GM12878 (cell line): ENCODE measurements at regions not wholly inside any gene's neighbourhood (a gene's known extent, or its start where the extent isn't known, plus 50 kb on each side); places are given as distances from the start of the nearest gene placed in this dataset.

ENCODE experiments used
- CREB1 ChIP-seq: IDR thresholded peaks from 2 replicates; pipeline ENCODE4 v1.6.1; 2012; ENCODE audit warnings: low read depth, mild to moderate bottlenecking, inconsistent platforms
- EP300 ChIP-seq, 2 experiments: fragments of 150-350 bp in 1 of 2; IDR thresholded peaks; 2 replicates each; pipeline ENCODE4 v1.6.1; 2011 to 2012; ENCODE audit warnings: low read depth in 2 of 2, low read length in 2 of 2, borderline replicate concordance in 1 of 2, improper control_type of control experiment in 1 of 2, inconsistent platforms in 1 of 2; ENCODE audit not compliant: control insufficient read depth in 1 of 2
- EZH2 ChIP-seq: IDR thresholded peaks from 2 replicates; pipeline ENCODE4 v1.6.1; 2012; ENCODE audit warnings: low read depth, mild to moderate bottlenecking, control low read depth, inconsistent platforms, low read length, borderline replicate concordance; ENCODE audit not compliant: control insufficient read depth
- GABPA ChIP-seq: IDR thresholded peaks from 2 replicates; pipeline ENCODE4 v1.6.1; 2014; ENCODE audit warnings: antibody characterized with exemption, low read depth, mild to moderate bottlenecking, inconsistent platforms
- POLR2A ChIP-seq: IDR thresholded peaks from 2 replicates; pipeline ENCODE4 v1.6.1; 2011; ENCODE audit warnings: low read depth, mild to moderate bottlenecking, low read length
- POLR2AphosphoS2 ChIP-seq: IDR thresholded peaks from 2 replicates; pipeline ENCODE4 v1.6.1; 2011; ENCODE audit warnings: low read depth, mild to moderate bottlenecking, low read length, improper control_type of control experiment, moderate library complexity
- POLR2AphosphoS5 ChIP-seq: IDR thresholded peaks from 2 replicates; pipeline ENCODE4 v1.6.1; 2011; ENCODE audit warnings: mild to moderate bottlenecking, low read length, inconsistent platforms
- RCOR1 ChIP-seq: conservative IDR thresholded peaks from 2 replicates; pipeline ENCODE4 v1.6.1; 2012; ENCODE audit warnings: low read depth, low read length, improper control_type of control experiment
- SP1 ChIP-seq: IDR thresholded peaks from one replicate; pipeline ENCODE4 v1.6.1; 2011; ENCODE audit warnings: low read depth, low read length
- ZNF274 ChIP-seq: IDR thresholded peaks from one replicate; pipeline ENCODE4 v1.8.0; 2011; ENCODE audit not compliant: insufficient read length, insufficient read depth
- ZNF384 ChIP-seq: IDR thresholded peaks from 2 replicates; pipeline ENCODE4 v1.6.1; 2012; ENCODE audit warnings: low read depth, mild to moderate bottlenecking, low read length, improper control_type of control experiment, borderline replicate concordance
- TF ChIP-seq, protein P1 (sequence below), 3 experiments: IDR thresholded peaks in 2 of 3; conservative IDR thresholded peaks in 1 of 3; 2 replicates each; pipeline ENCODE4 v1.5.1; 2011; ENCODE audit warnings: low read depth in 3 of 3, low read length in 3 of 3, mild to moderate bottlenecking in 3 of 3, control low read depth in 2 of 3, moderate library complexity in 2 of 3, inconsistent platforms in 1 of 3, mixed read lengths in 1 of 3; ENCODE audit not compliant: control insufficient read depth in 2 of 3, insufficient read depth in 1 of 3; ENCODE audit errors: extremely low read depth in 1 of 3
- TF ChIP-seq, protein P2 (sequence below): fragments of 450-650 bp; IDR thresholded peaks from 2 replicates; pipeline ENCODE4 v1.6.1; 2017; ENCODE audit warnings: antibody characterized with exemption, mild to moderate bottlenecking, moderate library complexity

DNA sequence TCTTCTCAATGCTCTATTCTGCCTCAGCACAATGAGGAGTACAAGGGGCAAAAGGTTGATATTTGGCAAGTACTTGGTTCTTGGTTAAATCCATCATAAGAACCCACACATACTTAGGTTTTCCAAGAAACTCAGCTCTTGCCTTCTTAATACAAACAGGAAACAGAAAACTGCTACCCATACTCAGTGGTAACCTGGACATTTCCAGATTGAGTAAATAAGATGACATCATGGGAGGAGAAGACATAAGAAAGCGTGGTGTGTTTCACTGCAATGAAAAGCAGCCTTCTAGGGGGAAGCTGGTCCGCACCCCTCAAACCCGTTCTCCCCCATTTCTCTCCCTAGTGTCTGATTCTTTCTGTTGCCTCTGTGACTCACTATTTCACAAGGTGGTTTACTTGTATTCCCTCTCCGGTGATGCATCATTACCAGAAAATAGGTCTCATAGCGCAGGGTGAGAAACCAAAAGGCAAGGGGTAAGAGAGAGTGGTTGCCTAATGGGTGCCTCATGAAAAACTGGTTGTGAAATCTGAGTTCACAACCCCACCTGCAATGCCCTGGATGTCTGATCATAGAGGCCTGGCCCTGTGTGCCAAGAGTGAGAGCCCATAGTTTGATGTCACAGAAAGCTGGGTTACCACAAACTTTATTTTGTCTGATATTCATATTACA, 326.5 kb upstream of the TBX3 start:
- no peak for TF ChIP-seq RCOR1
- TF ChIP-seq POLR2A: no peak
- TF ChIP-seq EP300 (IDR thresholded peaks at IDR 0.05; ENCODE audit: borderline replicate concordance in 1 of 2, control insufficient read depth in 1 of 2, low read depth in 2 of 2, low read length in 2 of 2): no peak
- TF ChIP-seq, protein P1, sequence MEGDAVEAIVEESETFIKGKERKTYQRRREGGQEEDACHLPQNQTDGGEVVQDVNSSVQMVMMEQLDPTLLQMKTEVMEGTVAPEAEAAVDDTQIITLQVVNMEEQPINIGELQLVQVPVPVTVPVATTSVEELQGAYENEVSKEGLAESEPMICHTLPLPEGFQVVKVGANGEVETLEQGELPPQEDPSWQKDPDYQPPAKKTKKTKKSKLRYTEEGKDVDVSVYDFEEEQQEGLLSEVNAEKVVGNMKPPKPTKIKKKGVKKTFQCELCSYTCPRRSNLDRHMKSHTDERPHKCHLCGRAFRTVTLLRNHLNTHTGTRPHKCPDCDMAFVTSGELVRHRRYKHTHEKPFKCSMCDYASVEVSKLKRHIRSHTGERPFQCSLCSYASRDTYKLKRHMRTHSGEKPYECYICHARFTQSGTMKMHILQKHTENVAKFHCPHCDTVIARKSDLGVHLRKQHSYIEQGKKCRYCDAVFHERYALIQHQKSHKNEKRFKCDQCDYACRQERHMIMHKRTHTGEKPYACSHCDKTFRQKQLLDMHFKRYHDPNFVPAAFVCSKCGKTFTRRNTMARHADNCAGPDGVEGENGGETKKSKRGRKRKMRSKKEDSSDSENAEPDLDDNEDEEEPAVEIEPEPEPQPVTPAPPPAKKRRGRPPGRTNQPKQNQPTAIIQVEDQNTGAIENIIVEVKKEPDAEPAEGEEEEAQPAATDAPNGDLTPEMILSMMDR (IDR thresholded peaks at IDR 0.05 in 2 of 3, conservative IDR thresholded peaks at IDR 0.05 in 1 of 3; ENCODE audit: control insufficient read depth in 2 of 3, extremely low read depth in 1 of 3, insufficient read depth in 1 of 3, low read depth in 3 of 3, low read length in 3 of 3): no peak
- TF ChIP-seq ZNF274: no peak
- no peak for TF ChIP-seq CREB1
- TF ChIP-seq POLR2AphosphoS2: no peak
- TF ChIP-seq EZH2: no peak
- no peak for TF ChIP-seq SP1
- no peak for TF ChIP-seq ZNF384
- no peak for TF ChIP-seq GABPA
- no peak for TF ChIP-seq POLR2AphosphoS5
- TF ChIP-seq, protein P2, sequence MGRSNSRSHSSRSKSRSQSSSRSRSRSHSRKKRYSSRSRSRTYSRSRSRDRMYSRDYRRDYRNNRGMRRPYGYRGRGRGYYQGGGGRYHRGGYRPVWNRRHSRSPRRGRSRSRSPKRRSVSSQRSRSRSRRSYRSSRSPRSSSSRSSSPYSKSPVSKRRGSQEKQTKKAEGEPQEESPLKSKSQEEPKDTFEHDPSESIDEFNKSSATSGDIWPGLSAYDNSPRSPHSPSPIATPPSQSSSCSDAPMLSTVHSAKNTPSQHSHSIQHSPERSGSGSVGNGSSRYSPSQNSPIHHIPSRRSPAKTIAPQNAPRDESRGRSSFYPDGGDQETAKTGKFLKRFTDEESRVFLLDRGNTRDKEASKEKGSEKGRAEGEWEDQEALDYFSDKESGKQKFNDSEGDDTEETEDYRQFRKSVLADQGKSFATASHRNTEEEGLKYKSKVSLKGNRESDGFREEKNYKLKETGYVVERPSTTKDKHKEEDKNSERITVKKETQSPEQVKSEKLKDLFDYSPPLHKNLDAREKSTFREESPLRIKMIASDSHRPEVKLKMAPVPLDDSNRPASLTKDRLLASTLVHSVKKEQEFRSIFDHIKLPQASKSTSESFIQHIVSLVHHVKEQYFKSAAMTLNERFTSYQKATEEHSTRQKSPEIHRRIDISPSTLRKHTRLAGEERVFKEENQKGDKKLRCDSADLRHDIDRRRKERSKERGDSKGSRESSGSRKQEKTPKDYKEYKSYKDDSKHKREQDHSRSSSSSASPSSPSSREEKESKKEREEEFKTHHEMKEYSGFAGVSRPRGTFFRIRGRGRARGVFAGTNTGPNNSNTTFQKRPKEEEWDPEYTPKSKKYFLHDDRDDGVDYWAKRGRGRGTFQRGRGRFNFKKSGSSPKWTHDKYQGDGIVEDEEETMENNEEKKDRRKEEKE: no peak
